ENCODE measurements at regions not wholly inside any gene's neighbourhood (a gene's known extent, or its start where the extent isn't known, plus 50 kb on each side); places are given as distances from the start of the nearest gene placed in this dataset.

- no peak overlapping the region for H3K4me3 ChIP-seq (ENCODE audit: low read depth, poor library complexity, severe bottlenecking)
- intact Hi-C loops (cut with DNase I; ENCODE audit: low total_unique reads), result no loop called here
- 76 to 88% methylated on average over 1 of the region's 1 CpG for WGBS, 2 donors
- DNase-seq (ENCODE audit: low spot score in 2 of 2), result no peak
- TF ChIP-seq POLR2A (IDR thresholded peaks at IDR 0.05), result no peak
- no peak for TF ChIP-seq CTCF (IDR thresholded peaks at IDR 0.05)
Observed at GRCh38 chr4:147207911-147208310, 262.2 kb upstream of the TTC29 start.

GRCh38 chr4:147217655-147218054 lies 263.2 kb upstream of the EDNRA start:
- DNase-seq (ENCODE audit: low spot score in 2 of 2), result no peak
- intact Hi-C loops (cut with DNase I; ENCODE audit: low total_unique reads), result no loop called here
- H3K4me3 ChIP-seq (ENCODE audit: low read depth, poor library complexity, severe bottlenecking), result no peak overlapping the region
- no peak for TF ChIP-seq POLR2A (IDR thresholded peaks at IDR 0.05)
- no peak for TF ChIP-seq CTCF (IDR thresholded peaks at IDR 0.05)

- no peak for TF ChIP-seq CTCF (IDR thresholded peaks at IDR 0.05)
- TF ChIP-seq POLR2A (IDR thresholded peaks at IDR 0.05), result no peak
- DNase-seq (ENCODE audit: low spot score in 2 of 2), result no peak
Observed at GRCh38 chr4:147219145-147219544, 261.8 kb upstream of the EDNRA start.

DNA sequence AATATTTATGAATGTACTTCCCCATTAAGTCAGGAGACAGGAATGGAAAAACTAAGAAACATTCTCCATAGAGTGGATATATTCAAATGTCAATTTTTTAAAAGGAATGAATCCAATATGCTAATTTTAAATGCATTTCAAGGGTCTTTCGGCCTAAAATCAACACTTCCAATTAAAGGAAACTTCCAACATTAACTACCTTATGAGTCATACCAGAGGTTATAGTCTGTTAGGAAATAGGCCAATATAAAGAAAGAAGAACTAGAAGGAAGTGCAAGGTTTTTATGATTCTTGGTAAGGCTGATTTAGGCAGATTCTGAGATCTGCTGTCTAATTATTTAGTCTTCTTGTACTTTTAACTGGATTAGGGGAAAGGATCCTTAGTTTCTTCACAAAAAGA lies 260.1 kb upstream of the EDNRA start:
- no peak overlapping the region for H3K4me3 ChIP-seq (ENCODE audit: low read depth, poor library complexity, severe bottlenecking)
- no peak for DNase-seq (ENCODE audit: low spot score in 2 of 2)
- 62 to 64% methylated on average over 1 of the region's 1 CpG for WGBS, 2 donors
- no peak for TF ChIP-seq CTCF (IDR thresholded peaks at IDR 0.05)
- TF ChIP-seq POLR2A (IDR thresholded peaks at IDR 0.05), result no peak
- intact Hi-C loops (cut with DNase I; ENCODE audit: low total_unique reads), result no loop called here

More at GRCh38 chr4:147219145-147219544, 261.8 kb upstream of the EDNRA start:
- intact Hi-C loops (cut with DNase I; ENCODE audit: low total_unique reads), result no loop called here
- no peak overlapping the region for H3K4me3 ChIP-seq (ENCODE audit: low read depth, poor library complexity, severe bottlenecking)
- 50 to 53% methylated on average over 2 of the region's 2 CpGs for WGBS, 2 donors

DNA sequence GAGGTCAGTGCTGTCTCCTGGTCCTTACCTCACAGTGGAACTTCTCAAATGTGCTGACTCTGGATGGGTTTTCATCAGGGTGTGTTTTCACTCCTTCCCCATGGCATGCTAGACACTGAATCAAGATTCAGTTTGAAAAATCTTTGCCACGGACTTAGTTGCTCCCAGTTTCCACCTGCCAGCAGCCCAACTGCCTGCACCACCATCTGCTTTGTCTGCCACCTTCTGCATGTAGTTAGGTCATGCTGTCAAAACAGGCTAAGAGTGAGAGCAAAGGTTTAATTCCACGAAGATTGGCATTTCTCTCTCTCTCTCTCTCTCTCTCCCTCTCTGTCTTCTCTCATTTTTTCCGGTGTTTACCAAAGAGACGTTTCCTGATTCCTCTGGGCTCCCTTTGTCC lies 258.0 kb upstream of the EDNRA start:
- intact Hi-C loops (cut with DNase I; ENCODE audit: low total_unique reads), result no loop called here
- 76 to 79% methylated on average over 4 of the region's 4 CpGs for WGBS, 2 donors
- DNase-seq (ENCODE audit: low spot score in 2 of 2), result no peak

More for the DNA sequence above, 258.0 kb upstream of the EDNRA start:
- H3K4me3 ChIP-seq (ENCODE audit: low read depth, poor library complexity, severe bottlenecking), result no peak overlapping the region
- TF ChIP-seq POLR2A (IDR thresholded peaks at IDR 0.05) (no peak), CTCF (IDR thresholded peaks at IDR 0.05) (no peak)
